Nephron progenitor cell (in vitro differentiated cells): ENCODE measurements at regions not wholly inside any gene's neighbourhood (a gene's known extent, or its start where the extent isn't known, plus 50 kb on each side); places are given as distances from the start of the nearest gene placed in this dataset.
A peak's percentile ranks its signal among the peaks of the same experiment; 100 is the strongest.

Experiments
- DNase-seq: peaks from one replicate; pipeline ENCODE4 v3.0.0; 2021
- H3K27ac Mint-ChIP-seq: 2 replicates; pipeline ENCODE4 v1.8.0; 2021; ENCODE audit warnings: mild to moderate bottlenecking, moderate library complexity, mixed read lengths
- H3K27me3 Mint-ChIP-seq: 2 replicates; pipeline ENCODE4 v1.8.0; 2021; ENCODE audit warnings: mild to moderate bottlenecking, low read depth, mixed read lengths; ENCODE audit not compliant: poor library complexity
- H3K36me3 Mint-ChIP-seq: 2 replicates; pipeline ENCODE4 v1.8.0; 2021; ENCODE audit warnings: low read depth, mixed read lengths
- H3K4me1 Mint-ChIP-seq: 2 replicates; pipeline ENCODE4 v1.8.0; 2021; ENCODE audit warnings: mixed read lengths
- H3K4me3 Mint-ChIP-seq: 2 replicates; pipeline ENCODE4 v1.8.0; 2021; ENCODE audit warnings: mild to moderate bottlenecking, moderate library complexity, mixed read lengths
- H3K9me3 Mint-ChIP-seq: 2 replicates; pipeline ENCODE4 v1.8.0; 2021; ENCODE audit warnings: mild to moderate bottlenecking, moderate library complexity, mixed read lengths
- CTCF ChIP-seq: fragments of 200-600 bp; sonication (generic); IDR thresholded peaks from 2 replicates; pipeline ENCODE4 v1.5.0; 2021; ENCODE audit warnings: antibody characterized with exemption

GRCh38 chr3:81439108-81439507, 322.3 kb downstream of the GBE1 start:
- no peak for DNase-seq
- Mint-ChIP-seq H3K9me3 (no peaks in the 10 kb centered on the region), H3K27ac (peak overlapping the region; percentile 27), H3K27me3 (no peaks in the 10 kb centered on the region), H3K36me3 (no peaks in the 10 kb centered on the region), H3K4me1 (peaks cover 7% of the 10 kb centered on the region), H3K4me3 (no peak overlapping the region)
- TF ChIP-seq CTCF: no peak

- no peak overlapping the region for H3K27ac Mint-ChIP-seq
- H3K9me3 Mint-ChIP-seq: no peaks in the 10 kb centered on the region
- H3K4me1 Mint-ChIP-seq: peaks cover 7% of the 10 kb centered on the region
- no peak for DNase-seq
- H3K36me3 Mint-ChIP-seq: no peaks in the 10 kb centered on the region
- H3K4me3 Mint-ChIP-seq: no peak overlapping the region
- TF ChIP-seq CTCF: no peak
- no peaks in the 10 kb centered on the region for H3K27me3 Mint-ChIP-seq
Observed at GRCh38 chr3:81437683-81438082, 323.8 kb downstream of the GBE1 start.

- Mint-ChIP-seq H3K9me3 (no peaks in the 10 kb centered on the region), H3K36me3 (no peaks in the 10 kb centered on the region), H3K4me3 (no peak overlapping the region), H3K27me3 (no peaks in the 10 kb centered on the region), H3K4me1 (peaks cover 7% of the 10 kb centered on the region), H3K27ac (no peak overlapping the region)
- TF ChIP-seq CTCF: no peak
- DNase-seq: no peak
Observed at GRCh38 chr3:81436182-81436581, 325.3 kb downstream of the GBE1 start.

- no peaks in the 10 kb centered on the region for H3K27me3 Mint-ChIP-seq
- no peak for TF ChIP-seq CTCF
- no peaks in the 10 kb centered on the region for H3K36me3 Mint-ChIP-seq
- H3K4me1 Mint-ChIP-seq: peaks cover 7% of the 10 kb centered on the region
- H3K27ac Mint-ChIP-seq: no peak overlapping the region
- no peak for DNase-seq
- H3K9me3 Mint-ChIP-seq: no peaks in the 10 kb centered on the region
- H3K4me3 Mint-ChIP-seq: no peak overlapping the region
Observed at GRCh38 chr3:81435050-81435449, 326.4 kb downstream of the GBE1 start.

DNA sequence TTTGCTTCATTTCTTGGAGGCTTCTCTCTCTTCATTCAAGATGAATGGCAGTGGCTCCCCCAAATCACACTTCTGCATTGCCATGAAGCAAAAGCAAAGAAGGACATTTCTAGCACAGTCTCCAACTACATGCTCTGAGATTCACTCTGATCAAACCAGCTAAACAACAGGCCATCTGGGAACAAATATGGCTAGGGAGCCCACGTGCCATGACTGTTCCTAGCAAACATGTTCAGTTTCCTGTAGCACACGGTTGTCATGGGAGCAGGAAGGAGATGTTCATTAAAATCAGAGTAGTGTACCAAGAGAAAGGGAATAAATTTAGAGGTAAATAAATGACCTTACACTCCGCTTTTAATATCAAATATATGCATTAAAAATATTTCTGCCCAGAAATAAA, 327.3 kb downstream of the GBE1 start:
- TF ChIP-seq CTCF: no peak
- Mint-ChIP-seq H3K9me3 (no peaks in the 10 kb centered on the region), H3K4me3 (no peak overlapping the region), H3K27ac (no peak overlapping the region), H3K27me3 (no peaks in the 10 kb centered on the region), H3K36me3 (no peaks in the 10 kb centered on the region), H3K4me1 (peaks cover 3% of the 10 kb centered on the region)
- DNase-seq: no peak

GRCh38 chr3:81433675-81434074, 327.8 kb downstream of the GBE1 start:
- no peak for TF ChIP-seq CTCF
- H3K27ac Mint-ChIP-seq: no peak overlapping the region
- DNase-seq: no peak
- no peaks in the 10 kb centered on the region for H3K9me3 Mint-ChIP-seq
- no peaks in the 10 kb centered on the region for H3K27me3 Mint-ChIP-seq
- H3K36me3 Mint-ChIP-seq: no peaks in the 10 kb centered on the region
- no peaks in the 10 kb centered on the region for H3K4me1 Mint-ChIP-seq
- no peak overlapping the region for H3K4me3 Mint-ChIP-seq
